GM18907 (cell line): ENCODE measurements at regions not wholly inside any gene's neighbourhood (a gene's known extent, or its start where the extent isn't known, plus 50 kb on each side); places are given as distances from the start of the nearest gene placed in this dataset.
A peak's percentile ranks its signal among the peaks of the same experiment; 100 is the strongest.
"Not testable (repeated sequence)": the region's sequence is repeated elsewhere in the genome, so short reads cannot be mapped to it uniquely, and the experiment has no call there.

Experiments used
- ATAC-seq: cut with Tn5 transposase; IDR thresholded peaks from one replicate; pipeline ENCODE4 v1.9.1; 2021; ENCODE audit warnings: mild to moderate bottlenecking, moderate library complexity; ENCODE audit not compliant: unreplicated experiment

- ATAC-seq: no peak
These were observed 552.1 kb downstream of the PYDC2 start for GRCh38 chr3:192013110-192013509.

- no peak for ATAC-seq
These were observed 561.4 kb downstream of the PYDC2 start for GRCh38 chr3:192022412-192022811.

GRCh38 chr3:192024751-192025150 is 563.8 kb downstream of the PYDC2 start:
- ATAC-seq: no peak

- ATAC-seq: no peak
These were observed 565.7 kb downstream of the PYDC2 start for GRCh38 chr3:192026661-192027060.

- no peak for ATAC-seq
These were observed 571.0 kb downstream of the PYDC2 start for GRCh38 chr3:192031941-192032340.

- no peak for ATAC-seq
These were observed 572.3 kb downstream of the PYDC2 start for GRCh38 chr3:192033246-192033645.

- ATAC-seq: no peak
These were observed 577.8 kb downstream of the PYDC2 start for GRCh38 chr3:192038726-192039125.

GRCh38 chr3:192039593-192039992 is 578.6 kb downstream of the PYDC2 start:
- no peak for ATAC-seq

GRCh38 chr3:192040282-192041043 is 579.5 kb downstream of the PYDC2 start:
- no peak for ATAC-seq

- ATAC-seq: peak; percentile 98
These were observed 581.2 kb downstream of the PYDC2 start for GRCh38 chr3:192042116-192042515.

- ATAC-seq: no peak
These were observed 593.9 kb downstream of the PYDC2 start for GRCh38 chr3:192054881-192055280.

GRCh38 chr3:192055946-192056345 is 595.0 kb downstream of the PYDC2 start:
- no peak for ATAC-seq

- ATAC-seq: no peak
These were observed 596.3 kb downstream of the PYDC2 start for GRCh38 chr3:192057261-192057660.

GRCh38 chr3:192060160-192060781 is 599.3 kb downstream of the PYDC2 start:
- no peak for ATAC-seq

- no peak for ATAC-seq
These were observed 600.5 kb downstream of the PYDC2 start for GRCh38 chr3:192061426-192061825.

GRCh38 chr3:192062186-192062585 is 601.2 kb downstream of the PYDC2 start:
- ATAC-seq: no peak

- ATAC-seq: no peak
These were observed 602.6 kb downstream of the PYDC2 start for GRCh38 chr3:192063570-192063969.

- no peak for ATAC-seq
These were observed 604.0 kb downstream of the PYDC2 start for GRCh38 chr3:192064959-192065358.

GRCh38 chr3:192066253-192066652 is 605.3 kb downstream of the PYDC2 start:
- not testable (repeated sequence) for ATAC-seq

GRCh38 chr3:192068464-192069254 is 607.7 kb downstream of the PYDC2 start:
- ATAC-seq: peak; percentile 81

- ATAC-seq: no peak
These were observed 617.0 kb downstream of the PYDC2 start for GRCh38 chr3:192077795-192078497.
